Neural cell (in vitro differentiated cells): ENCODE measurements at regions not wholly inside any gene's neighbourhood (a gene's known extent, or its start where the extent isn't known, plus 50 kb on each side); places are given as distances from the start of the nearest gene placed in this dataset.

Experiments used
- H2AFZ ChIP-seq: fragments of 200-600, 300-800 bp; sonication (generic), shearing (Covaris generic); 2 replicates; pipeline ENCODE4 v1.6.0; 2014; ENCODE audit warnings: low read depth, mild to moderate bottlenecking, antibody characterized with exemption, low read length, moderate library complexity
- H3F3A ChIP-seq: fragments of 200-600 bp; shearing (Covaris generic); 2 replicates; pipeline ENCODE4 v1.6.1; 2016; ENCODE audit warnings: mild to moderate bottlenecking, moderate library complexity, mixed read lengths, antibody characterized with exemption, low read length; ENCODE audit not compliant: insufficient read depth, poor library complexity, severe bottlenecking
- H3K27ac ChIP-seq: fragments of 200-600, 300-800 bp; sonication (generic), shearing (Covaris generic); 2 replicates; pipeline ENCODE4 v1.5.1; 2014; ENCODE audit warnings: mild to moderate bottlenecking, low read length, moderate library complexity
- H3K27me3 ChIP-seq: fragments of 300-800, 200-600 bp; sonication (generic), shearing (Covaris generic); 2 replicates; pipeline ENCODE4 v1.6.0; 2014; ENCODE audit warnings: mild to moderate bottlenecking, low read depth, low read length, moderate library complexity; ENCODE audit not compliant: insufficient read depth
- H3K36me3 ChIP-seq: fragments of 300-800, 200-600 bp; sonication (generic), shearing (Covaris generic); 2 replicates; pipeline ENCODE4 v1.5.1; 2014; ENCODE audit warnings: mild to moderate bottlenecking, antibody characterized with exemption, low read length, moderate library complexity; ENCODE audit not compliant: insufficient read depth
- H3K4me2 ChIP-seq: fragments of 300-800, 200-600 bp; sonication (generic), shearing (Covaris generic); 2 replicates; pipeline ENCODE4 v1.6.0; 2014; ENCODE audit warnings: mild to moderate bottlenecking, low read length
- H3K4me3 ChIP-seq: fragments of 300-800, 200-600 bp; sonication (generic), shearing (Covaris generic); 2 replicates; pipeline ENCODE4 v1.5.1; 2014; ENCODE audit warnings: mild to moderate bottlenecking, low read length, moderate library complexity
- H3K79me2 ChIP-seq: fragments of 200-600 bp; shearing (Covaris generic); replicated peaks from 2 replicates; pipeline ENCODE4 v1.6.0; 2014; ENCODE audit warnings: mild to moderate bottlenecking, low read length, moderate library complexity; ENCODE audit not compliant: insufficient read depth
- H3K9ac ChIP-seq: fragments of 300-800, 200-600 bp; sonication (generic), shearing (Covaris generic); 2 replicates; pipeline ENCODE4 v1.6.1; 2016; ENCODE audit warnings: mild to moderate bottlenecking, low read length, mixed read lengths
- H3K9me2 ChIP-seq: fragments of 200-600 bp; shearing (Covaris generic); 2 replicates; pipeline ENCODE4 v1.6.1; 2016; ENCODE audit warnings: mild to moderate bottlenecking, low read length, mixed read lengths; ENCODE audit not compliant: insufficient read depth
- H3K9me3 ChIP-seq: fragments of 200-600, 300-800 bp; sonication (generic), shearing (Covaris generic); 2 replicates; pipeline ENCODE4 v1.6.1; 2016; ENCODE audit warnings: mild to moderate bottlenecking, mixed run types, low read length, moderate library complexity, mixed read lengths
- H4K20me1 ChIP-seq: fragments of 200-600 bp; shearing (Covaris generic); 2 replicates; pipeline ENCODE4 v1.6.1; 2016; ENCODE audit warnings: mild to moderate bottlenecking, mixed run types; ENCODE audit not compliant: insufficient read depth
- EP300 ChIP-seq: fragments of 450-650 bp; conservative IDR thresholded peaks from 2 replicates; pipeline ENCODE4 v1.6.1; 2014; ENCODE audit warnings: antibody characterized with exemption, mild to moderate bottlenecking, moderate library complexity; ENCODE audit not compliant: poor library complexity, severe bottlenecking
- EZH2 ChIP-seq: fragments of 200-600, 300-800 bp; shearing (Covaris generic), sonication (generic); IDR thresholded peaks from 2 replicates; pipeline ENCODE4 v1.6.1; 2014; ENCODE audit warnings: antibody characterized with exemption, low read length, borderline replicate concordance, mild to moderate bottlenecking; ENCODE audit not compliant: insufficient read depth, poor library complexity, severe bottlenecking
- MXI1 ChIP-seq: fragments of 450-650 bp; conservative IDR thresholded peaks from 2 replicates; pipeline ENCODE4 v1.6.1; 2014; ENCODE audit warnings: antibody characterized with exemption, mild to moderate bottlenecking; ENCODE audit not compliant: poor library complexity, severe bottlenecking
- POLR2AphosphoS5 ChIP-seq: IDR thresholded peaks from 2 replicates; pipeline ENCODE4 v1.6.1; 2012
- RAD21 ChIP-seq: fragments of 450-650 bp; conservative IDR thresholded peaks from 2 replicates; pipeline ENCODE4 v1.6.1; 2014; ENCODE audit warnings: antibody characterized with exemption, mild to moderate bottlenecking, moderate library complexity
- SMC3 ChIP-seq: fragments of 450-650 bp; conservative IDR thresholded peaks from 2 replicates; pipeline ENCODE4 v1.6.1; 2014; ENCODE audit warnings: antibody characterized with exemption, mild to moderate bottlenecking, moderate library complexity; ENCODE audit not compliant: poor library complexity
- TAF1 ChIP-seq: IDR thresholded peaks from 2 replicates; pipeline ENCODE4 v1.6.1; 2012; ENCODE audit warnings: low read depth
- TF ChIP-seq, protein P1 (sequence below): fragments of 450-650 bp; IDR thresholded peaks from 2 replicates; pipeline ENCODE4 v1.5.1; 2014; ENCODE audit warnings: antibody characterized with exemption, mild to moderate bottlenecking, moderate library complexity; ENCODE audit not compliant: poor library complexity, severe bottlenecking
- TF ChIP-seq, protein P2 (sequence below): IDR thresholded peaks from 2 replicates; pipeline ENCODE4 v1.6.1; 2012; ENCODE audit warnings: borderline replicate concordance

DNA sequence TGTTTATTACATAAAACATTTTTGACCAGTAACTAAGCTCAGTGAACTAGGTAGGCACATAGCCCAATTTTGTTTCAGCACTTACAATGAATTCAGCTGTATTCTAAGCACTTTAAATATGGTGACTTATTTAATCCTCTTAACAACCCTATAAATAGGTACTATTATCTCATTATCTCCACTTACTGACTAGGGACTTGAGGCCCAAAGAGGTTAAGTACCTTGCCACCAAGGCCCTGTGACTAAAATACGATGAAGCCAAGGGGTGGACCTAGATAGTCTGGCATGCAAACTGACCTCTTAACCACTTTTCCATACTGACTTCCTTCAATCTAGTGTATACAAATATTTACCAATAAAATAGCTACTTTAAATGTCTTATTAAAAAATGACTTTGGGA lies 266.4 kb downstream of the ZNF608 start:
- H3K27ac ChIP-seq, result no peak overlapping the region
- no peak overlapping the region for H3K4me2 ChIP-seq
- H3K79me2 ChIP-seq, result no peaks in the 10 kb centered on the region
- H3K36me3 ChIP-seq, result no peaks in the 10 kb centered on the region
- no peak for TF ChIP-seq MXI1
- TF ChIP-seq, protein P1, sequence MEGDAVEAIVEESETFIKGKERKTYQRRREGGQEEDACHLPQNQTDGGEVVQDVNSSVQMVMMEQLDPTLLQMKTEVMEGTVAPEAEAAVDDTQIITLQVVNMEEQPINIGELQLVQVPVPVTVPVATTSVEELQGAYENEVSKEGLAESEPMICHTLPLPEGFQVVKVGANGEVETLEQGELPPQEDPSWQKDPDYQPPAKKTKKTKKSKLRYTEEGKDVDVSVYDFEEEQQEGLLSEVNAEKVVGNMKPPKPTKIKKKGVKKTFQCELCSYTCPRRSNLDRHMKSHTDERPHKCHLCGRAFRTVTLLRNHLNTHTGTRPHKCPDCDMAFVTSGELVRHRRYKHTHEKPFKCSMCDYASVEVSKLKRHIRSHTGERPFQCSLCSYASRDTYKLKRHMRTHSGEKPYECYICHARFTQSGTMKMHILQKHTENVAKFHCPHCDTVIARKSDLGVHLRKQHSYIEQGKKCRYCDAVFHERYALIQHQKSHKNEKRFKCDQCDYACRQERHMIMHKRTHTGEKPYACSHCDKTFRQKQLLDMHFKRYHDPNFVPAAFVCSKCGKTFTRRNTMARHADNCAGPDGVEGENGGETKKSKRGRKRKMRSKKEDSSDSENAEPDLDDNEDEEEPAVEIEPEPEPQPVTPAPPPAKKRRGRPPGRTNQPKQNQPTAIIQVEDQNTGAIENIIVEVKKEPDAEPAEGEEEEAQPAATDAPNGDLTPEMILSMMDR, result no peak
- no peak for TF ChIP-seq RAD21
- TF ChIP-seq, protein P2, sequence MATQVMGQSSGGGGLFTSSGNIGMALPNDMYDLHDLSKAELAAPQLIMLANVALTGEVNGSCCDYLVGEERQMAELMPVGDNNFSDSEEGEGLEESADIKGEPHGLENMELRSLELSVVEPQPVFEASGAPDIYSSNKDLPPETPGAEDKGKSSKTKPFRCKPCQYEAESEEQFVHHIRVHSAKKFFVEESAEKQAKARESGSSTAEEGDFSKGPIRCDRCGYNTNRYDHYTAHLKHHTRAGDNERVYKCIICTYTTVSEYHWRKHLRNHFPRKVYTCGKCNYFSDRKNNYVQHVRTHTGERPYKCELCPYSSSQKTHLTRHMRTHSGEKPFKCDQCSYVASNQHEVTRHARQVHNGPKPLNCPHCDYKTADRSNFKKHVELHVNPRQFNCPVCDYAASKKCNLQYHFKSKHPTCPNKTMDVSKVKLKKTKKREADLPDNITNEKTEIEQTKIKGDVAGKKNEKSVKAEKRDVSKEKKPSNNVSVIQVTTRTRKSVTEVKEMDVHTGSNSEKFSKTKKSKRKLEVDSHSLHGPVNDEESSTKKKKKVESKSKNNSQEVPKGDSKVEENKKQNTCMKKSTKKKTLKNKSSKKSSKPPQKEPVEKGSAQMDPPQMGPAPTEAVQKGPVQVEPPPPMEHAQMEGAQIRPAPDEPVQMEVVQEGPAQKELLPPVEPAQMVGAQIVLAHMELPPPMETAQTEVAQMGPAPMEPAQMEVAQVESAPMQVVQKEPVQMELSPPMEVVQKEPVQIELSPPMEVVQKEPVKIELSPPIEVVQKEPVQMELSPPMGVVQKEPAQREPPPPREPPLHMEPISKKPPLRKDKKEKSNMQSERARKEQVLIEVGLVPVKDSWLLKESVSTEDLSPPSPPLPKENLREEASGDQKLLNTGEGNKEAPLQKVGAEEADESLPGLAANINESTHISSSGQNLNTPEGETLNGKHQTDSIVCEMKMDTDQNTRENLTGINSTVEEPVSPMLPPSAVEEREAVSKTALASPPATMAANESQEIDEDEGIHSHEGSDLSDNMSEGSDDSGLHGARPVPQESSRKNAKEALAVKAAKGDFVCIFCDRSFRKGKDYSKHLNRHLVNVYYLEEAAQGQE, result no peak
- no peak for TF ChIP-seq EZH2
- no peak for TF ChIP-seq TAF1
- no peak for TF ChIP-seq SMC3
- no peak for TF ChIP-seq POLR2AphosphoS5
- TF ChIP-seq EP300, result no peak
- H3K9ac ChIP-seq, result no peak overlapping the region
- no peaks in the 10 kb centered on the region for H4K20me1 ChIP-seq
- H3K4me3 ChIP-seq, result no peak overlapping the region
- H2AFZ ChIP-seq, result no peak overlapping the region
- no peaks in the 10 kb centered on the region for H3F3A ChIP-seq
- no peaks in the 10 kb centered on the region for H3K9me3 ChIP-seq
- H3K9me2 ChIP-seq, result no peaks in the 10 kb centered on the region
- H3K27me3 ChIP-seq, result no peaks in the 10 kb centered on the region

GRCh38 chr5:124478264-124478663 lies 268.2 kb downstream of the ZNF608 start:
- Histone ChIP-seq H3K9me3 (no peaks in the 10 kb centered on the region), H3K27me3 (no peaks in the 10 kb centered on the region), H3K79me2 (no peaks in the 10 kb centered on the region), H2AFZ (no peak overlapping the region), H3K9ac (no peak overlapping the region), H3K4me3 (no peak overlapping the region), H3K36me3 (no peaks in the 10 kb centered on the region), H3K4me2 (no peak overlapping the region), H4K20me1 (no peaks in the 10 kb centered on the region), H3F3A (no peaks in the 10 kb centered on the region), H3K9me2 (no peaks in the 10 kb centered on the region), H3K27ac (no peak overlapping the region)
- TF ChIP-seq MXI1, result no peak
- TF ChIP-seq, protein P2, result no peak
- no peak for TF ChIP-seq SMC3
- no peak for TF ChIP-seq EP300
- no peak for TF ChIP-seq POLR2AphosphoS5
- no peak for TF ChIP-seq RAD21
- no peak for TF ChIP-seq TAF1
- no peak for TF ChIP-seq EZH2
- TF ChIP-seq, protein P1, result no peak
